ENCODE measurements at regions not wholly inside any gene's neighbourhood (a gene's known extent, or its start where the extent isn't known, plus 50 kb on each side); places are given as distances from the start of the nearest gene placed in this dataset.

- Mint-ChIP-seq H3K36me3 (no peaks in the 10 kb centered on the region), H3K27ac (no peak overlapping the region), H3K4me3 (no peak overlapping the region), H3K9me3 (peaks cover 0 to 2% (median 0%) of the 10 kb centered on the region in 7 donors), H3K4me1 (no peaks in the 10 kb centered on the region), H3K27me3 (ENCODE audit: low read depth in 3 of 3) (peaks cover 5 to 10% (median 8%) of the 10 kb centered on the region in 3 donors)
- no peak overlapping the region for H2AFZ ChIP-seq (ENCODE audit: insufficient read depth, low read depth, low read length, poor library complexity, severe bottlenecking)
- H3K4me2 ChIP-seq (replicated peaks; ENCODE audit: extremely low read depth, low read length, poor library complexity, severe bottlenecking): no peak overlapping the region
- no peaks in the 10 kb centered on the region for H4K20me1 ChIP-seq (ENCODE audit: insufficient read depth, low read length)
- no peak overlapping the region for H3K9ac ChIP-seq (ENCODE audit: insufficient read depth, low read length, poor library complexity, severe bottlenecking)
- no peaks in the 10 kb centered on the region for H3K36me3 ChIP-seq (replicated peaks in 1 of 2; ENCODE audit: control insufficient read depth in 1 of 2, insufficient read depth in 2 of 2, low read length in 2 of 2)
- H3K4me1 ChIP-seq (ENCODE audit: control insufficient read depth in 1 of 2, insufficient read depth in 2 of 2, low read length in 2 of 2): no peaks in the 10 kb centered on the region
- no peaks in the 10 kb centered on the region for H3K9me3 ChIP-seq (replicated peaks in 1 of 2; ENCODE audit: control insufficient read depth in 1 of 2, insufficient read depth in 1 of 2, low read length in 2 of 2)
- intact Hi-C loops (cut with micrococcal nuclease): no loop called here
- no peak overlapping the region for H3K27ac ChIP-seq (ENCODE audit: low read depth in 1 of 2, low read length in 2 of 2)
- H3K4me3 ChIP-seq (replicated peaks in 1 of 3; ENCODE audit: low read depth in 2 of 3, low read length in 3 of 3): no peak overlapping the region
- H3K27me3 ChIP-seq (ENCODE audit: control insufficient read depth in 2 of 2, insufficient read depth in 2 of 2, low read length in 2 of 2): no peaks in the 10 kb centered on the region
- TF ChIP-seq CTCF (IDR thresholded peaks at IDR 0.05): no peak
- no peak for DNase-seq
- WGBS (ENCODE audit: insufficient coverage): 100% methylated on average over 2 of the region's 8 CpGs
- H3K79me2 ChIP-seq (ENCODE audit: insufficient read depth, low read length): no peaks in the 10 kb centered on the region
Observed at GRCh38 chr2:7683196-7683595, 766.0 kb downstream of the RNF144A start.

GRCh38 chr2:7683708-7684107 is 766.5 kb downstream of the RNF144A start:
- intact Hi-C loops (cut with micrococcal nuclease): no loop called here
- Mint-ChIP-seq H3K4me3 (no peak overlapping the region), H3K4me1 (no peaks in the 10 kb centered on the region), H3K27me3 (ENCODE audit: low read depth in 3 of 3) (peaks cover 3 to 8% (median 8%) of the 10 kb centered on the region in 3 donors), H3K36me3 (no peaks in the 10 kb centered on the region), H3K9me3 (peaks cover 0 to 2% (median 0%) of the 10 kb centered on the region in 7 donors), H3K27ac (no peak overlapping the region)
- DNase-seq: no peak
- Histone ChIP-seq H3K4me2 (replicated peaks; ENCODE audit: extremely low read depth, low read length, poor library complexity, severe bottlenecking) (no peak overlapping the region), H3K79me2 (ENCODE audit: insufficient read depth, low read length) (no peaks in the 10 kb centered on the region), H3K9me3 (replicated peaks in 1 of 2; ENCODE audit: control insufficient read depth in 1 of 2, insufficient read depth in 1 of 2, low read length in 2 of 2) (no peaks in the 10 kb centered on the region), H3K4me1 (ENCODE audit: control insufficient read depth in 1 of 2, insufficient read depth in 2 of 2, low read length in 2 of 2) (no peaks in the 10 kb centered on the region), H3K27me3 (ENCODE audit: control insufficient read depth in 2 of 2, insufficient read depth in 2 of 2, low read length in 2 of 2) (no peaks in the 10 kb centered on the region), H3K36me3 (replicated peaks in 1 of 2; ENCODE audit: control insufficient read depth in 1 of 2, insufficient read depth in 2 of 2, low read length in 2 of 2) (no peaks in the 10 kb centered on the region), H3K4me3 (replicated peaks in 1 of 3; ENCODE audit: low read depth in 2 of 3, low read length in 3 of 3) (no peak overlapping the region), H2AFZ (ENCODE audit: insufficient read depth, low read depth, low read length, poor library complexity, severe bottlenecking) (no peak overlapping the region), H4K20me1 (ENCODE audit: insufficient read depth, low read length) (no peaks in the 10 kb centered on the region), H3K27ac (ENCODE audit: low read depth in 1 of 2, low read length in 2 of 2) (no peak overlapping the region), H3K9ac (ENCODE audit: insufficient read depth, low read length, poor library complexity, severe bottlenecking) (no peak overlapping the region)
- WGBS (ENCODE audit: insufficient coverage): no CpG with 5 or more reads among the region's 6 CpGs
- TF ChIP-seq CTCF (IDR thresholded peaks at IDR 0.05): no peak

All from CD14-positive monocyte (primary cell).